ENCODE measurements at regions not wholly inside any gene's neighbourhood (a gene's known extent, or its start where the extent isn't known, plus 50 kb on each side); places are given as distances from the start of the nearest gene placed in this dataset.

DNA sequence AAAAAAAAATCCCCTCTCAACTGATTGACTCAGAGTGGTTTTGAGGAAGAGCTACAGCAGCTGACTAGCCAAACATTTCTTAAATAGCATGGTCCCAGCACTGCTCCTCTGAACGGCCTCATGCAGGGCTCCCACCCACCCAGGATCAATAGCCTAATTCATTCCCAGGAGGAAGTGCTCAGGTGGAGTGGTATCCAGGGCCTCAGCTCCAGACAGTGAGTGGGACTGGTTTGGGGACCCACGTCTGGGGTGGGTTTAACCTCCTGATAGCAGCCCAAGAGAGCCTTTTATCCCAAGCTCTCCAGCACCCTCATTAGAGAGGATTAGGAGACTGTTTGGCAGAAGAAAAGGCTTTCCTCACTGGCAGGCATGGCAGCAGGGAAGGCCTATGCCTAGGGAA is 68.5 kb upstream of the CDH5 start:
- TF ChIP-seq, protein P1, sequence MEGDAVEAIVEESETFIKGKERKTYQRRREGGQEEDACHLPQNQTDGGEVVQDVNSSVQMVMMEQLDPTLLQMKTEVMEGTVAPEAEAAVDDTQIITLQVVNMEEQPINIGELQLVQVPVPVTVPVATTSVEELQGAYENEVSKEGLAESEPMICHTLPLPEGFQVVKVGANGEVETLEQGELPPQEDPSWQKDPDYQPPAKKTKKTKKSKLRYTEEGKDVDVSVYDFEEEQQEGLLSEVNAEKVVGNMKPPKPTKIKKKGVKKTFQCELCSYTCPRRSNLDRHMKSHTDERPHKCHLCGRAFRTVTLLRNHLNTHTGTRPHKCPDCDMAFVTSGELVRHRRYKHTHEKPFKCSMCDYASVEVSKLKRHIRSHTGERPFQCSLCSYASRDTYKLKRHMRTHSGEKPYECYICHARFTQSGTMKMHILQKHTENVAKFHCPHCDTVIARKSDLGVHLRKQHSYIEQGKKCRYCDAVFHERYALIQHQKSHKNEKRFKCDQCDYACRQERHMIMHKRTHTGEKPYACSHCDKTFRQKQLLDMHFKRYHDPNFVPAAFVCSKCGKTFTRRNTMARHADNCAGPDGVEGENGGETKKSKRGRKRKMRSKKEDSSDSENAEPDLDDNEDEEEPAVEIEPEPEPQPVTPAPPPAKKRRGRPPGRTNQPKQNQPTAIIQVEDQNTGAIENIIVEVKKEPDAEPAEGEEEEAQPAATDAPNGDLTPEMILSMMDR (conservative IDR thresholded peaks at IDR 0.05; ENCODE audit: low read depth, low read length): no peak
- no peak for TF ChIP-seq EZH2 (IDR thresholded peaks at IDR 0.05; ENCODE audit: low read length, unreplicated experiment)
- TF ChIP-seq EZH2phosphoT487 (IDR thresholded peaks at IDR 0.05; ENCODE audit: borderline replicate concordance, low read length): no peak
- Histone ChIP-seq H3K79me2 (ENCODE audit: low read length) (no peaks in the 10 kb centered on the region), H3K27me3 (ENCODE audit: low read length) (no peaks in the 10 kb centered on the region), H3K36me3 (ENCODE audit: low read depth, low read length) (no peaks in the 10 kb centered on the region), H2AFZ (ENCODE audit: low read length) (no peak overlapping the region), H3K9ac (ENCODE audit: low read length) (no peak overlapping the region), H3K9me3 (ENCODE audit: low read length) (no peaks in the 10 kb centered on the region), H3K9me2 (replicated peaks; ENCODE audit: low read length) (no peaks in the 10 kb centered on the region), H3K4me1 (ENCODE audit: insufficient read depth, low read length) (no peaks in the 10 kb centered on the region), H3F3A (ENCODE audit: low read length, unreplicated experiment) (no peaks in the 10 kb centered on the region), H3K4me3 (ENCODE audit: low read length) (no peak overlapping the region), H4K20me1 (ENCODE audit: low read length) (no peaks in the 10 kb centered on the region), H3K27ac (ENCODE audit: low read length) (no peak overlapping the region), H3K4me2 (ENCODE audit: low read length) (no peak overlapping the region)
- ATAC-seq: no peak
- intact Hi-C loops (cut with micrococcal nuclease): no loop called here
- CTCF ChIA-PET: no interaction called here
- POLR2A ChIA-PET (ENCODE audit: unreplicated experiment): no interaction called here
- DNase-seq: no peak
- no TSS peak for BruUV-seq (replicated peaks)

DNA sequence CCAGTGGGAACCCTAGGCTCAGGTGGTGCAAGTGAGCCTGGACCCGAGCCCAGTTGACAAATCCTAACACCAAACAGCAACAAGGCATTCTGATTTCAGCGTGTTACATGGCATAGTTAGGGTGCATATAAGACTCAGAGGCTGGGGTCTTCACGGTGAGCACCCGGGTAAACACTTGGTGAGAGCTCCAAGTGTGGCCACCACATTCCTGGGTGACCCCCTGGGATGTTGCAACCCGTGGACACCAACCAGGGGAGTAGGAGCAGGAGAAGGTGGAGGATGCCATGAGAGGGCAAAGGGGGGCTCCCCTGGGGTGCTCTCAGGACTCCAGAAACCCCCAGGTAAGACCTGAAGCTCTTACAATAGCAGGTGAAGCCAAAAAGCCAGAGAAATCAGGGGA is 69.9 kb upstream of the CDH5 start:
- H3K4me2 ChIP-seq (ENCODE audit: low read length): no peak overlapping the region
- POLR2A ChIA-PET (ENCODE audit: unreplicated experiment): no interaction called here
- intact Hi-C loops (cut with micrococcal nuclease): no loop called here
- no peak for ATAC-seq
- H3K27ac ChIP-seq (ENCODE audit: low read length): no peak overlapping the region
- no TSS peak for BruUV-seq (replicated peaks)
- no peaks in the 10 kb centered on the region for H3K27me3 ChIP-seq (ENCODE audit: low read length)
- no peak overlapping the region for H2AFZ ChIP-seq (ENCODE audit: low read length)
- H3K9ac ChIP-seq (ENCODE audit: low read length): no peak overlapping the region
- CTCF ChIA-PET: no interaction called here
- no peaks in the 10 kb centered on the region for H3K79me2 ChIP-seq (ENCODE audit: low read length)
- no peaks in the 10 kb centered on the region for H3K4me1 ChIP-seq (ENCODE audit: insufficient read depth, low read length)
- TF ChIP-seq, protein P1 (conservative IDR thresholded peaks at IDR 0.05; ENCODE audit: low read depth, low read length): no peak
- TF ChIP-seq EZH2phosphoT487 (IDR thresholded peaks at IDR 0.05; ENCODE audit: borderline replicate concordance, low read length): no peak
- no peak for TF ChIP-seq EZH2 (IDR thresholded peaks at IDR 0.05; ENCODE audit: low read length, unreplicated experiment)
- H3K36me3 ChIP-seq (ENCODE audit: low read depth, low read length): no peaks in the 10 kb centered on the region
- H3K4me3 ChIP-seq (ENCODE audit: low read length): no peak overlapping the region
- H3K9me3 ChIP-seq (ENCODE audit: low read length): no peaks in the 10 kb centered on the region
- no peaks in the 10 kb centered on the region for H3F3A ChIP-seq (ENCODE audit: low read length, unreplicated experiment)
- H3K9me2 ChIP-seq (replicated peaks; ENCODE audit: low read length): no peaks in the 10 kb centered on the region
- no peaks in the 10 kb centered on the region for H4K20me1 ChIP-seq (ENCODE audit: low read length)
- DNase-seq: no peak

DNA sequence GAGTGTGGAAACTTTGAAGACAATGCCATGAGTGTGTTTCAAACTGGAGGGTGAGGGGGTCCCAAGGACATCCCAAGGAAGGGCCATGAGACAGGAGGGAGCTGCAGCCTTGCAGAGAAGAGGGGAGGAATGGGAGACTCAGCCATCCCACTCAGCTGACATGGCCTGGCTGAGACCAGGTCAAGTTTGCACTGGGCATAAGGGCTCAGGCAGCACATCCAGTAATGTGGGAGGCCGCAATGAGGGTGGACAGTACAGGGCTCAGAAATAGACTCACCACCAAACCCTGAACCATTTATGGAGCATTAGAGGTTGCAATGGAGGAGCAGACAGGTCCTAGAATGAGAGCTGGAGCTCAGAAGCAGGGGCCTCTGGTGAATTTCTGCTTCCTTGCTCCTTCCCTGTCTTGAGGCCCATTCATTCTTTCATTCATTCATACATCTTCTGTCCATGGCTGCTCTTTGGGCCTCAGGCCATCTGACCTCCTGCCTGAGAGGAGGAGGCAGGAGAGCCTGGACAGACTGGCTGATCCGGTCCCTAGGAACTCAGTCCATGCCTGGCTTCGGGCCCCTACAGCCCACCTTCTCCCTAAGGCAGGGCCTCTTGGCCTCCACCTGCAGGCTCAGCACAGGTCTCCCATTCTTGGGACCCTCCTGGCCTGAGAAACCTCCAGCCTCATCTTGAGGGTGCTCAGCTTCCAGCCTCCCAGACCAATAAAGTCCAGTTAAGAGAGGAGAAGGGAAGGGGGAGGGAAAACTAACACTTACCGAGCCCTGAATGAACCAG is 70.5 kb upstream of the CDH5 start:
- DNase-seq (no peak), ATAC-seq (no peak)
- no TSS peak for BruUV-seq (replicated peaks)
- Histone ChIP-seq H3K79me2 (ENCODE audit: low read length) (no peaks in the 10 kb centered on the region), H3K9me2 (replicated peaks; ENCODE audit: low read length) (no peaks in the 10 kb centered on the region), H3K4me2 (ENCODE audit: low read length) (no peak overlapping the region), H2AFZ (ENCODE audit: low read length) (no peak overlapping the region), H3K4me1 (ENCODE audit: insufficient read depth, low read length) (no peaks in the 10 kb centered on the region), H4K20me1 (ENCODE audit: low read length) (no peaks in the 10 kb centered on the region), H3K9me3 (ENCODE audit: low read length) (no peaks in the 10 kb centered on the region), H3K9ac (ENCODE audit: low read length) (no peak overlapping the region), H3F3A (ENCODE audit: low read length, unreplicated experiment) (no peaks in the 10 kb centered on the region), H3K4me3 (ENCODE audit: low read length) (no peak overlapping the region), H3K27me3 (ENCODE audit: low read length) (no peaks in the 10 kb centered on the region), H3K36me3 (ENCODE audit: low read depth, low read length) (no peaks in the 10 kb centered on the region), H3K27ac (ENCODE audit: low read length) (no peak overlapping the region)
- CTCF ChIA-PET: no interaction called here
- POLR2A ChIA-PET (ENCODE audit: unreplicated experiment): no interaction called here
- intact Hi-C loops (cut with micrococcal nuclease): no loop called here
- TF ChIP-seq EZH2 (IDR thresholded peaks at IDR 0.05; ENCODE audit: low read length, unreplicated experiment): no peak
- TF ChIP-seq, protein P1 (conservative IDR thresholded peaks at IDR 0.05; ENCODE audit: low read depth, low read length): no peak
